Liver (tissue), 8 donors: ENCODE measurements at regions not wholly inside any gene's neighbourhood (a gene's known extent, or its start where the extent isn't known, plus 50 kb on each side); places are given as distances from the start of the nearest gene placed in this dataset.

Experiments
- DNase-seq: peaks from one replicate; pipeline ENCODE4 v3.0.0-alpha.2; 2017; ENCODE audit warnings: low spot score
- H3K27ac ChIP-seq, 2 donors: one replicate each; pipeline ENCODE4 v1.7.0; 2013; ENCODE audit warnings: inconsistent platforms in 2 of 2, low read length in 2 of 2, control low read depth in 1 of 2, low read depth in 1 of 2, mild to moderate bottlenecking in 1 of 2
- H3K27me3 ChIP-seq, 4 donors: one replicate each; pipeline versions ENCODE4 v1.6.1 to v1.7.0; 2013; ENCODE audit warnings: low read length in 3 of 4, inconsistent platforms in 1 of 4, mild to moderate bottlenecking in 1 of 4, moderate library complexity in 1 of 4; ENCODE audit not compliant: control insufficient read depth in 4 of 4, insufficient read depth in 4 of 4
- H3K36me3 ChIP-seq, 4 donors: one replicate each; pipeline versions ENCODE4 v1.6.1 to v1.7.0; 2013; ENCODE audit warnings: low read length in 3 of 4, mild to moderate bottlenecking in 3 of 4, low read depth in 1 of 4, moderate library complexity in 1 of 4; ENCODE audit not compliant: control insufficient read depth in 4 of 4, insufficient read depth in 3 of 4
- H3K4me1 ChIP-seq, 4 donors: one replicate each; pipeline versions ENCODE4 v1.6.1 to v1.7.0; 2013; ENCODE audit warnings: low read length in 3 of 4, mild to moderate bottlenecking in 3 of 4, moderate library complexity in 1 of 4; ENCODE audit not compliant: control insufficient read depth in 4 of 4, insufficient read depth in 4 of 4
- H3K4me3 ChIP-seq, 3 donors: one replicate each; pipeline versions ENCODE4 v1.6.1 to v1.7.0; 2013; ENCODE audit warnings: low read length in 3 of 3, control low read depth in 1 of 3, low read depth in 1 of 3, mild to moderate bottlenecking in 1 of 3
- H3K9ac ChIP-seq, 2 donors: one replicate each; pipeline ENCODE4 v1.7.0; 2013; ENCODE audit warnings: low read length in 2 of 2, mild to moderate bottlenecking in 2 of 2, moderate library complexity in 2 of 2, control low read depth in 1 of 2, low read depth in 1 of 2
- H3K9me3 ChIP-seq, 4 donors: one replicate each; pipeline versions ENCODE4 v1.6.1 to v1.7.0; 2013; ENCODE audit warnings: low read length in 3 of 4; ENCODE audit not compliant: control insufficient read depth in 4 of 4
- ATF3 ChIP-seq: IDR thresholded peaks from 2 replicates; pipeline ENCODE4 v1.6.1; 2016; ENCODE audit warnings: antibody characterized with exemption
- EGR1 ChIP-seq, 2 donors: IDR thresholded peaks; 2 replicates each; pipeline ENCODE4 v1.6.1; 2016 to 2018; ENCODE audit warnings: antibody characterized with exemption in 2 of 2, low read depth in 2 of 2
- FOXA1 ChIP-seq: IDR thresholded peaks from 2 replicates; pipeline ENCODE4 v1.6.1; 2016; ENCODE audit warnings: antibody characterized with exemption
- FOXA2 ChIP-seq: IDR thresholded peaks from 2 replicates; pipeline ENCODE4 v1.6.1; 2016; ENCODE audit warnings: antibody characterized with exemption
- GABPA ChIP-seq, 2 donors: IDR thresholded peaks in 1 of 2; conservative IDR thresholded peaks in 1 of 2; 2 replicates each; pipeline ENCODE4 v1.6.1; 2016; ENCODE audit warnings: antibody characterized with exemption in 2 of 2, mild to moderate bottlenecking in 1 of 2, moderate library complexity in 1 of 2
- HNF4A ChIP-seq, 2 donors: conservative IDR thresholded peaks; 2 replicates each; pipeline ENCODE4 v1.6.1; 2016; ENCODE audit warnings: antibody characterized with exemption in 2 of 2, mild to moderate bottlenecking in 2 of 2
- HNF4G ChIP-seq: IDR thresholded peaks from 2 replicates; pipeline ENCODE4 v1.6.1; 2016; ENCODE audit warnings: antibody characterized with exemption
- JUND ChIP-seq, 2 donors: IDR thresholded peaks; 2 replicates each; pipeline ENCODE4 v1.6.1; 2016; ENCODE audit warnings: antibody characterized with exemption in 2 of 2
- NR2F2 ChIP-seq: IDR thresholded peaks from 2 replicates; pipeline ENCODE4 v1.6.1; 2016; ENCODE audit warnings: antibody characterized with exemption
- RAD21 ChIP-seq, 2 donors: IDR thresholded peaks; 2 replicates each; pipeline ENCODE4 v1.6.1; 2016; ENCODE audit warnings: antibody characterized with exemption in 2 of 2, mild to moderate bottlenecking in 2 of 2
- REST ChIP-seq: IDR thresholded peaks from 2 replicates; pipeline ENCODE4 v1.6.1; 2016; ENCODE audit warnings: antibody characterized with exemption, mild to moderate bottlenecking
- RXRA ChIP-seq, 2 donors: IDR thresholded peaks; 2 replicates each; pipeline ENCODE4 v1.6.1; 2017 to 2018; ENCODE audit warnings: antibody characterized with exemption in 2 of 2, mild to moderate bottlenecking in 1 of 2
- SP1 ChIP-seq: IDR thresholded peaks from 2 replicates; pipeline ENCODE4 v1.6.1; 2018; ENCODE audit warnings: antibody characterized with exemption, mild to moderate bottlenecking
- TAF1 ChIP-seq: conservative IDR thresholded peaks from 2 replicates; pipeline ENCODE4 v1.6.1; 2016; ENCODE audit warnings: antibody characterized with exemption, mild to moderate bottlenecking
- YY1 ChIP-seq: IDR thresholded peaks from 2 replicates; pipeline ENCODE4 v1.6.1; 2016; ENCODE audit warnings: antibody characterized with exemption, mild to moderate bottlenecking
- WGBS: extraction: QIAGEN DNeasy Blood & Tissue Kit; methylation state at CpG from one replicate; pipeline ENCODE4 v1.1.7; 2013; 5-methylcytosine and 5-hydroxymethylcytosine counted together
- TF ChIP-seq, protein P1 (sequence below): fragments of 150-350 bp; IDR thresholded peaks from 2 replicates; pipeline ENCODE4 v1.5.1; 2017; ENCODE audit warnings: improper control_type of control experiment, low read depth, low read length; ENCODE audit not compliant: missing input control
- TF ChIP-seq, protein P2 (sequence below): IDR thresholded peaks from 2 replicates; pipeline ENCODE4 v1.6.1; 2016; ENCODE audit warnings: antibody characterized with exemption
- TF ChIP-seq, protein P3 (sequence below): IDR thresholded peaks from 2 replicates; pipeline ENCODE4 v1.6.1; 2016; ENCODE audit warnings: antibody characterized with exemption
- donor health status: healthy.
- donor health status: healthy.
- donor health status: healthy.
- donor health status: healthy.
- donor health status: healthy.

GRCh38 chr11:43138621-43139140 is 173.1 kb upstream of the API5 start:
- TF ChIP-seq, protein P1, sequence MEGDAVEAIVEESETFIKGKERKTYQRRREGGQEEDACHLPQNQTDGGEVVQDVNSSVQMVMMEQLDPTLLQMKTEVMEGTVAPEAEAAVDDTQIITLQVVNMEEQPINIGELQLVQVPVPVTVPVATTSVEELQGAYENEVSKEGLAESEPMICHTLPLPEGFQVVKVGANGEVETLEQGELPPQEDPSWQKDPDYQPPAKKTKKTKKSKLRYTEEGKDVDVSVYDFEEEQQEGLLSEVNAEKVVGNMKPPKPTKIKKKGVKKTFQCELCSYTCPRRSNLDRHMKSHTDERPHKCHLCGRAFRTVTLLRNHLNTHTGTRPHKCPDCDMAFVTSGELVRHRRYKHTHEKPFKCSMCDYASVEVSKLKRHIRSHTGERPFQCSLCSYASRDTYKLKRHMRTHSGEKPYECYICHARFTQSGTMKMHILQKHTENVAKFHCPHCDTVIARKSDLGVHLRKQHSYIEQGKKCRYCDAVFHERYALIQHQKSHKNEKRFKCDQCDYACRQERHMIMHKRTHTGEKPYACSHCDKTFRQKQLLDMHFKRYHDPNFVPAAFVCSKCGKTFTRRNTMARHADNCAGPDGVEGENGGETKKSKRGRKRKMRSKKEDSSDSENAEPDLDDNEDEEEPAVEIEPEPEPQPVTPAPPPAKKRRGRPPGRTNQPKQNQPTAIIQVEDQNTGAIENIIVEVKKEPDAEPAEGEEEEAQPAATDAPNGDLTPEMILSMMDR, result no peak
- TF ChIP-seq, protein P2, sequence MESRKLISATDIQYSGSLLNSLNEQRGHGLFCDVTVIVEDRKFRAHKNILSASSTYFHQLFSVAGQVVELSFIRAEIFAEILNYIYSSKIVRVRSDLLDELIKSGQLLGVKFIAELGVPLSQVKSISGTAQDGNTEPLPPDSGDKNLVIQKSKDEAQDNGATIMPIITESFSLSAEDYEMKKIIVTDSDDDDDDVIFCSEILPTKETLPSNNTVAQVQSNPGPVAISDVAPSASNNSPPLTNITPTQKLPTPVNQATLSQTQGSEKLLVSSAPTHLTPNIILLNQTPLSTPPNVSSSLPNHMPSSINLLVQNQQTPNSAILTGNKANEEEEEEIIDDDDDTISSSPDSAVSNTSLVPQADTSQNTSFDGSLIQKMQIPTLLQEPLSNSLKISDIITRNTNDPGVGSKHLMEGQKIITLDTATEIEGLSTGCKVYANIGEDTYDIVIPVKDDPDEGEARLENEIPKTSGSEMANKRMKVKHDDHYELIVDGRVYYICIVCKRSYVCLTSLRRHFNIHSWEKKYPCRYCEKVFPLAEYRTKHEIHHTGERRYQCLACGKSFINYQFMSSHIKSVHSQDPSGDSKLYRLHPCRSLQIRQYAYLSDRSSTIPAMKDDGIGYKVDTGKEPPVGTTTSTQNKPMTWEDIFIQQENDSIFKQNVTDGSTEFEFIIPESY, result no peak
- TF ChIP-seq RXRA (IDR thresholded peaks at IDR 0.05) (no peak), ATF3 (no peak), HNF4G (no peak), YY1 (no peak), RAD21 (IDR thresholded peaks at IDR 0.05) (no peak)
- no peak overlapping the region for H3K9ac ChIP-seq
- no peak overlapping the region for H3K27ac ChIP-seq
- H3K36me3 ChIP-seq, result no peaks in the 10 kb centered on the region
- no peak overlapping the region for H3K4me3 ChIP-seq
- WGBS, result 92% methylated on average over 5 of the region's 5 CpGs
- no peaks in the 10 kb centered on the region for H3K4me1 ChIP-seq
- DNase-seq, result no peak
- no peaks in the 10 kb centered on the region for H3K9me3 ChIP-seq
- peaks cover 0 to 4% (median 0%) of the 10 kb centered on the region in 4 donors for H3K27me3 ChIP-seq

GRCh38 chr11:43145653-43146052 is 166.1 kb upstream of the API5 start:
- Histone ChIP-seq H3K9me3 (no peaks in the 10 kb centered on the region), H3K4me3 (no peak overlapping the region), H3K4me1 (no peaks in the 10 kb centered on the region), H3K27ac (no peak overlapping the region), H3K9ac (no peak overlapping the region), H3K27me3 (peaks cover 0 to 3% (median 0%) of the 10 kb centered on the region in 4 donors), H3K36me3 (no peaks in the 10 kb centered on the region)
- 72% methylated on average over 1 of the region's 1 CpG for WGBS
- DNase-seq, result no peak
- TF ChIP-seq TAF1 (no peak), SP1 (no peak), RAD21 (IDR thresholded peaks at IDR 0.05) (no peak), ATF3 (no peak), YY1 (no peak), REST (no peak), FOXA1 (no peak), HNF4G (no peak), JUND (IDR thresholded peaks at IDR 0.05) (no peak), RXRA (IDR thresholded peaks at IDR 0.05) (no peak), FOXA2 (no peak), EGR1 (IDR thresholded peaks at IDR 0.05; ENCODE audit: low read depth in 2 of 2) (no peak), HNF4A (conservative IDR thresholded peaks at IDR 0.05) (no peak), NR2F2 (no peak), GABPA (IDR thresholded peaks at IDR 0.05 in 1 of 2, conservative IDR thresholded peaks at IDR 0.05 in 1 of 2) (no peak)
- TF ChIP-seq, protein P1, result no peak
- TF ChIP-seq, protein P3, sequence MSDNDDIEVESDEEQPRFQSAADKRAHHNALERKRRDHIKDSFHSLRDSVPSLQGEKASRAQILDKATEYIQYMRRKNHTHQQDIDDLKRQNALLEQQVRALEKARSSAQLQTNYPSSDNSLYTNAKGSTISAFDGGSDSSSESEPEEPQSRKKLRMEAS, result no peak
- TF ChIP-seq, protein P2, result no peak
